GM12878 (cell line): ENCODE measurements at regions not wholly inside any gene's neighbourhood (a gene's known extent, or its start where the extent isn't known, plus 50 kb on each side); places are given as distances from the start of the nearest gene placed in this dataset.

Experiments used
- BMI1 ChIP-seq: fragments of 450-650 bp; IDR thresholded peaks from 2 replicates; pipeline ENCODE4 v1.6.1; 2016; ENCODE audit warnings: mild to moderate bottlenecking, moderate library complexity, borderline replicate concordance
- BRCA1 ChIP-seq: IDR thresholded peaks from 2 replicates; pipeline ENCODE4 v1.6.1; 2011; ENCODE audit warnings: low read depth, low read length, improper control_type of control experiment
- EED ChIP-seq: sonication (generic); IDR thresholded peaks from 2 replicates; pipeline ENCODE4 v1.6.1; 2016; ENCODE audit warnings: antibody characterized with exemption, low read depth
- NR2F1 ChIP-seq: fragments of 450-650 bp; conservative IDR thresholded peaks from 2 replicates; pipeline ENCODE4 v1.6.1; 2017; ENCODE audit warnings: mild to moderate bottlenecking
- POLR2A ChIP-seq: IDR thresholded peaks from 2 replicates; pipeline ENCODE4 v1.6.1; 2011; ENCODE audit warnings: low read depth, mild to moderate bottlenecking, low read length
- POLR2AphosphoS2 ChIP-seq: IDR thresholded peaks from 2 replicates; pipeline ENCODE4 v1.6.1; 2011; ENCODE audit warnings: low read depth, mild to moderate bottlenecking, low read length, improper control_type of control experiment, moderate library complexity
- TF ChIP-seq, protein P1 (sequence below): fragments of 450-650 bp; IDR thresholded peaks from 2 replicates; pipeline ENCODE4 v1.6.1; 2017; ENCODE audit warnings: antibody characterized with exemption, mild to moderate bottlenecking, moderate library complexity
- TF ChIP-seq, protein P2 (sequence below): IDR thresholded peaks from 2 replicates; pipeline ENCODE4 v1.6.1; 2012; ENCODE audit warnings: low read depth, low read length, improper control_type of control experiment
- TF ChIP-seq, protein P3 (sequence below), 3 experiments: IDR thresholded peaks in 2 of 3; conservative IDR thresholded peaks in 1 of 3; 2 replicates each; pipeline ENCODE4 v1.5.1; 2011; ENCODE audit warnings: low read depth in 3 of 3, low read length in 3 of 3, mild to moderate bottlenecking in 3 of 3, control low read depth in 2 of 3, moderate library complexity in 2 of 3, inconsistent platforms in 1 of 3, mixed read lengths in 1 of 3; ENCODE audit not compliant: control insufficient read depth in 2 of 3, insufficient read depth in 1 of 3; ENCODE audit errors: extremely low read depth in 1 of 3

DNA sequence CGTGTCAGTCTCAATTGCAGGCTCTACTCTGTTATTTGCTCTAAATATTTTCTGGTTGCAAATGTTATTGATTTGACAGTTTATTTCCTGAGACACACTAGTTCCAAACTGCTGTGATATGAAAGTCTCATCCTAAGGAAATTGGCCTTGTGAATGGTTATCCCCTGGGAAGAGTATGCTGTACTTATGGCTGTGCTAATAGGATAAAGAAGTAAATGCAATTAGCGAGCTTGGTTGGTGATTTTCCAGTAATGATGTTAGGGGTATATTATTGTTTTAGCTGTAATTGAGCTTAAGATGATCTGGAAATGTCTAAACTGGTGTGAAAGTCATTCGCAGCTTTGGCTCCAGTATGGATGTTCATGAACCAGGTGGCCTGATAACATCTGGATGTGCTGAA is 197.9 kb downstream of the SUDS3 start:
- TF ChIP-seq NR2F1: no peak
- TF ChIP-seq, protein P1, sequence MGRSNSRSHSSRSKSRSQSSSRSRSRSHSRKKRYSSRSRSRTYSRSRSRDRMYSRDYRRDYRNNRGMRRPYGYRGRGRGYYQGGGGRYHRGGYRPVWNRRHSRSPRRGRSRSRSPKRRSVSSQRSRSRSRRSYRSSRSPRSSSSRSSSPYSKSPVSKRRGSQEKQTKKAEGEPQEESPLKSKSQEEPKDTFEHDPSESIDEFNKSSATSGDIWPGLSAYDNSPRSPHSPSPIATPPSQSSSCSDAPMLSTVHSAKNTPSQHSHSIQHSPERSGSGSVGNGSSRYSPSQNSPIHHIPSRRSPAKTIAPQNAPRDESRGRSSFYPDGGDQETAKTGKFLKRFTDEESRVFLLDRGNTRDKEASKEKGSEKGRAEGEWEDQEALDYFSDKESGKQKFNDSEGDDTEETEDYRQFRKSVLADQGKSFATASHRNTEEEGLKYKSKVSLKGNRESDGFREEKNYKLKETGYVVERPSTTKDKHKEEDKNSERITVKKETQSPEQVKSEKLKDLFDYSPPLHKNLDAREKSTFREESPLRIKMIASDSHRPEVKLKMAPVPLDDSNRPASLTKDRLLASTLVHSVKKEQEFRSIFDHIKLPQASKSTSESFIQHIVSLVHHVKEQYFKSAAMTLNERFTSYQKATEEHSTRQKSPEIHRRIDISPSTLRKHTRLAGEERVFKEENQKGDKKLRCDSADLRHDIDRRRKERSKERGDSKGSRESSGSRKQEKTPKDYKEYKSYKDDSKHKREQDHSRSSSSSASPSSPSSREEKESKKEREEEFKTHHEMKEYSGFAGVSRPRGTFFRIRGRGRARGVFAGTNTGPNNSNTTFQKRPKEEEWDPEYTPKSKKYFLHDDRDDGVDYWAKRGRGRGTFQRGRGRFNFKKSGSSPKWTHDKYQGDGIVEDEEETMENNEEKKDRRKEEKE: no peak
- TF ChIP-seq BRCA1: no peak
- no peak for TF ChIP-seq BMI1
- TF ChIP-seq, protein P2, sequence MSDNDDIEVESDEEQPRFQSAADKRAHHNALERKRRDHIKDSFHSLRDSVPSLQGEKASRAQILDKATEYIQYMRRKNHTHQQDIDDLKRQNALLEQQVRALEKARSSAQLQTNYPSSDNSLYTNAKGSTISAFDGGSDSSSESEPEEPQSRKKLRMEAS: no peak
- TF ChIP-seq POLR2A: no peak
- TF ChIP-seq, protein P3, sequence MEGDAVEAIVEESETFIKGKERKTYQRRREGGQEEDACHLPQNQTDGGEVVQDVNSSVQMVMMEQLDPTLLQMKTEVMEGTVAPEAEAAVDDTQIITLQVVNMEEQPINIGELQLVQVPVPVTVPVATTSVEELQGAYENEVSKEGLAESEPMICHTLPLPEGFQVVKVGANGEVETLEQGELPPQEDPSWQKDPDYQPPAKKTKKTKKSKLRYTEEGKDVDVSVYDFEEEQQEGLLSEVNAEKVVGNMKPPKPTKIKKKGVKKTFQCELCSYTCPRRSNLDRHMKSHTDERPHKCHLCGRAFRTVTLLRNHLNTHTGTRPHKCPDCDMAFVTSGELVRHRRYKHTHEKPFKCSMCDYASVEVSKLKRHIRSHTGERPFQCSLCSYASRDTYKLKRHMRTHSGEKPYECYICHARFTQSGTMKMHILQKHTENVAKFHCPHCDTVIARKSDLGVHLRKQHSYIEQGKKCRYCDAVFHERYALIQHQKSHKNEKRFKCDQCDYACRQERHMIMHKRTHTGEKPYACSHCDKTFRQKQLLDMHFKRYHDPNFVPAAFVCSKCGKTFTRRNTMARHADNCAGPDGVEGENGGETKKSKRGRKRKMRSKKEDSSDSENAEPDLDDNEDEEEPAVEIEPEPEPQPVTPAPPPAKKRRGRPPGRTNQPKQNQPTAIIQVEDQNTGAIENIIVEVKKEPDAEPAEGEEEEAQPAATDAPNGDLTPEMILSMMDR (IDR thresholded peaks at IDR 0.05 in 2 of 3, conservative IDR thresholded peaks at IDR 0.05 in 1 of 3; ENCODE audit: control insufficient read depth in 2 of 3, extremely low read depth in 1 of 3, insufficient read depth in 1 of 3, low read depth in 3 of 3, low read length in 3 of 3): no peak
- no peak for TF ChIP-seq POLR2AphosphoS2
- no peak for TF ChIP-seq EED
